ENCODE measurements at regions not wholly inside any gene's neighbourhood (a gene's known extent, or its start where the extent isn't known, plus 50 kb on each side); places are given as distances from the start of the nearest gene placed in this dataset.
"Not testable (repeated sequence)": the region's sequence is repeated elsewhere in the genome, so short reads cannot be mapped to it uniquely, and the experiment has no call there.

DNA sequence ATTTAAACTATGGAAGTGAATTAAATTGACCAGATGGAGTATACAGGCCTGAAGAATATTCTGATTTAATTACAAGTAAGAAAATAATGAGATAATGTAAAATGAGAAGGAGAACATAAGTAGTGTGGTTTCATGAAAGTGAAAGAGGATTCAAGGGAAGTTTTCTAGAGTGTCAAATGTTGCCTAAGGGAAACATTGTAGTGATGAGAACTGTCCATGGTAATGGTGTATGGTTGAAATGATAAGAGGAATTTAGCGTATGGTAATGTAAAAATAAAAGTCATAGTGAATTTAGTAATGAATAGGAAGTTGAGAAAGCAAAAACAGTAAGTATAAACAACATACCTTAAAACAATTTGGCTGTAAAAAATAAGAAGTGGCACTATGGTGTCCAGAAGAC is 1954.6 kb upstream of the FLRT2 start:
- Mint-ChIP-seq H3K4me1 (ENCODE audit: low read depth) (no peaks in the 10 kb centered on the region), H3K27me3 (ENCODE audit: low read depth) (no peaks in the 10 kb centered on the region), H3K27ac (no peak overlapping the region), H3K9me3 (peaks cover 8% of the 10 kb centered on the region), H3K36me3 (ENCODE audit: low read depth) (no peaks in the 10 kb centered on the region), H3K4me3 (no peak overlapping the region)

DNA sequence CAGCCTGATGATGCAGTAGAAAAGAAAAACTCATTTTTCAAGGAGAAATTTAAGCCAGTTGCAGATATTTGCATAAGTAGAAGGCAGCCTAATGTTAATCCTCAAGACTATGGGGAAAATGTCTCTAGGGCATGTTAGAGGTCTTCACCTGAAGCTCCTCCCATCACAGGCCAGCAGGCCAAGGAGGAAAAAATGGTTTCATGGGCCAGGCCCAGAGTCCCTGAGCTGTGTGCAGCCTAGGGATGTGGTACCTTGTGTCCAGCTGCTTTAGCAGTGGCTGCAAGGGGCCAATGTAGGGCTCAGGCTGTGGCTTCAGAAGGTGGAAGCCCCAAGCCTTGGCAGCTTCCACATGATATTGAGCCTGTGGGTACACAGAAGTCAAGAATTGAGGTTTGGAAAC is 1946.7 kb upstream of the FLRT2 start:
- Mint-ChIP-seq H3K36me3 (ENCODE audit: low read depth) (no peaks in the 10 kb centered on the region), H3K4me1 (ENCODE audit: low read depth) (no peaks in the 10 kb centered on the region), H3K27ac (no peak overlapping the region), H3K4me3 (no peak overlapping the region), H3K9me3 (peaks cover 38% of the 10 kb centered on the region), H3K27me3 (ENCODE audit: low read depth) (no peaks in the 10 kb centered on the region)

DNA sequence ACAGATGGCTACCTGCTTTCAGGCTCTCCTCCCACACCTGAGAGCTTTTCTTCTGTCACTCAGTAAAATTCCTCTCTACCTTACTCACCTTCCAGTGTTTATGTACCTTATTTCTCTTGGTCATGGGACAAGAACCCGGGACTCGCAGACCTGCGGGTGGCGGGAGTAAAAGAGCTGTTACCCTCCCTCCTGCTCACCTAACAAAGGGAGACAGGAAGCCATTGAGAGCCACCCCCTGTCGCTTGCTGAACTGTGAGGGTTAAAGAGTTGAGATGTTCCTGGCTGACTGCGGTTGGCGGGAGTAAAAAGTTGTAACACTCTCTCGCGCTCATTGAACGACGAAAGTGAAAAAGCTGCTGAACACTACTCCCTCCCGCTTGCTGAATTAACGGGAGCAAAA is 1935.1 kb upstream of the FLRT2 start:
- H3K4me1 Mint-ChIP-seq (ENCODE audit: low read depth), result no peaks in the 10 kb centered on the region
- no peak overlapping the region for H3K27ac Mint-ChIP-seq
- H3K4me3 Mint-ChIP-seq, result no peak overlapping the region
- no peaks in the 10 kb centered on the region for H3K36me3 Mint-ChIP-seq (ENCODE audit: low read depth)
- no peaks in the 10 kb centered on the region for H3K27me3 Mint-ChIP-seq (ENCODE audit: low read depth)
- H3K9me3 Mint-ChIP-seq, result peaks cover 11% of the 10 kb centered on the region

DNA sequence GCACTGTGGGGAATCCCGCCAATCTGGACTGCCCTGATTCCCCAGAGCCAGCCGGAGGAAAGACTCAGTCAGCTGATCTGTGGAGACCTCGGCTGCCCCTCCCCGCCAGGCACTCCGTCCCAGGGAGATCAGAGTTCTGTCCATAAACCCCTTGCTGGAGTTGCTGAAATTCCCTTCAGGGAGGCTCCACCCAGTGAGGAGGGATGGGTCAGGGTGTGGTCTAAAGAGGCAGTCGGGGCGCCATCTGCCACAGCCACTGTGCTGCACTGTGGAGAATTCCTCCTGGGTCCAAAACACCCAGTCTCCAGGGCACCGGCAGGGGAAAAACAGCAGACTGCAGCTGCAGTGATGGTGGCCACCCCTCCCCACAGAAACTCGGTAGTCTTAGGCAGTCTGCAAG is 1922.3 kb upstream of the FLRT2 start:
- no peak overlapping the region for H3K4me3 Mint-ChIP-seq
- H3K4me1 Mint-ChIP-seq (ENCODE audit: low read depth), result no peaks in the 10 kb centered on the region
- peaks cover 28% of the 10 kb centered on the region for H3K9me3 Mint-ChIP-seq
- H3K27ac Mint-ChIP-seq, result no peak overlapping the region
- no peaks in the 10 kb centered on the region for H3K36me3 Mint-ChIP-seq (ENCODE audit: low read depth)
- no peaks in the 10 kb centered on the region for H3K27me3 Mint-ChIP-seq (ENCODE audit: low read depth)

DNA sequence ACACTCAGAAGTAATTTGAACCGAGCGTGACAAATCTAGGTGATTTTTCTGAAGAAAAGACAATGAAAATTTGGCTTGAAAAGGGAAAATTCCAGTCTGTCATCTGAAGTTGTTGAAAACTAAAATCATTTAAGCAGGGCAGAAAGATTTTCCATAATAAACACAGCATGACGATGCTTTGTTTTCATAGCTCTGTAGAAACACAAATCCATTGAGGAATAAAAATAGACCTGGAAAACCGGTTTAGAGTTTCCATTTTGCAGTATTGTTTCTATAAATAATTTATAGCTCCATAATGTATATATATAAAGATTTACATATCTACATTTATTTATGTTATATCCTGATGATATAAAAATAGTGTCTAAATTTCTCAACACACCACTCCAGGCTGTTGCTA is 1918.5 kb upstream of the FLRT2 start:
- H3K4me3 Mint-ChIP-seq, result no peak overlapping the region
- H3K27ac Mint-ChIP-seq, result no peak overlapping the region
- no peaks in the 10 kb centered on the region for H3K36me3 Mint-ChIP-seq (ENCODE audit: low read depth)
- H3K9me3 Mint-ChIP-seq, result peaks cover 11% of the 10 kb centered on the region
- H3K4me1 Mint-ChIP-seq (ENCODE audit: low read depth), result no peaks in the 10 kb centered on the region
- H3K27me3 Mint-ChIP-seq (ENCODE audit: low read depth), result no peaks in the 10 kb centered on the region

DNA sequence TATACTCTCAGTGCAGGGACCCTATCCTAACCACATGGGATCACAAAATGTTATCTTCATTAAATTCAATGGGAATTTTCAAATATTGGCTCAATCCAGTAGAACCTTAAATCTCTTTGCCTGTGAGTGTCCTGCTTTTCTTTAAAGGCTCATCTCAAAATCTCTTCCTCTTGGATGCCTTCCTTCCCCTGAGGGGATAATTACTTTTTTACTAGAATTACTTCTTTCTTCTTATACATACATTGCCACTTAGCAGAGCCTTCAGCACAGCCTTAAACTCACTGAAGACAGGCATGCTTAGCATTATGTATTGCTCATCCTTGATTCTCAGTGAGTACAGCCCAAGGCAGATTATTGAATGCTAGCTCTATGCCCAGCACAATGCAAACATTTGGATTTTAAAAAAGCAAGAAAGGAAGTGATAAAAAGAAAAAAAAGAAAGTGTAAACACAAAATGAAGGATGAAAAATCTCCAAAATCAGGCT is 1918.0 kb upstream of the FLRT2 start:
- peaks cover 6% of the 10 kb centered on the region for H3K9me3 Mint-ChIP-seq
- H3K27ac Mint-ChIP-seq, result no peak overlapping the region
- H3K4me3 Mint-ChIP-seq, result no peak overlapping the region
- H3K36me3 Mint-ChIP-seq (ENCODE audit: low read depth), result no peaks in the 10 kb centered on the region
- H3K27me3 Mint-ChIP-seq (ENCODE audit: low read depth), result no peaks in the 10 kb centered on the region
- no peaks in the 10 kb centered on the region for H3K4me1 Mint-ChIP-seq (ENCODE audit: low read depth)

DNA sequence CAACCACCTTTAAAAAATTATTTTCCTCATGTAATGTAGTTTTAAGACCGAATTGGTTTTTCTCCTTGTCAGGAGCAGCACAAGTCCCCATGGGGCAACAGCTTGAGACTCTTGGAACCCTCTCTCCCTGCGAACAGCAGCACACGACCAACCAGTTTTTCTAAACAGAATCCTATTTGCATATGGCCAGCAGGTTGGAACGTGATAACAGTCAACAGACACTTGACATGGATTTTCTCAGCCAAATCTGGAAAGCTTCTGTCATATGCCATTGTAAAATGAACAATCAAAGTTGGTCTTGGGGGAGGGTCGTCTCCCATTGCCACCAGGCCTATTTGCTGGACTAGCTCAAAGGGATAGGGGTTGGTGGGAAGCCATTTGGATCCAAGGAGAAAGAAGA is 1915.0 kb upstream of the FLRT2 start:
- Mint-ChIP-seq H3K36me3 (ENCODE audit: low read depth) (no peaks in the 10 kb centered on the region), H3K9me3 (peaks cover 16% of the 10 kb centered on the region), H3K4me1 (ENCODE audit: low read depth) (no peaks in the 10 kb centered on the region), H3K27ac (no peak overlapping the region), H3K27me3 (ENCODE audit: low read depth) (no peaks in the 10 kb centered on the region), H3K4me3 (no peak overlapping the region)

DNA sequence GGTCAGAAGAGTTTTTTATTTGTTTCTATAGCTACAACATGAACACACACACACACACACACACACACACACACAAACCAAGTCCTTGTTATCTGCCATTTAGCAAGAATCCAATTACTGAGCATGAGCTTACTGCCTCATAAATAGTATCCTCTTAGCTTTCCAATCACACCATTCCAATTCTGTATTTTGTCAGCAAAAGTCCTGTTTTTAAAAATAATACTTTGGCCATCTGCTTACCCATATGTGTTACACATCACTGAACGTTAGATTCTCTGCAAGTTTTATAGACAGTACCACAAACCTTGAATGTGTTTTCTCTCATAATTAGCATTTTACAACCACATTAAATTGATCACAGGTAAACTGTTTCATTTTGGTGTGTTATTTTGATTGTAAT is 1905.4 kb upstream of the FLRT2 start:
- H3K36me3 Mint-ChIP-seq (ENCODE audit: low read depth), result no peaks in the 10 kb centered on the region
- peaks cover 43% of the 10 kb centered on the region for H3K9me3 Mint-ChIP-seq
- no peaks in the 10 kb centered on the region for H3K27me3 Mint-ChIP-seq (ENCODE audit: low read depth)
- no peaks in the 10 kb centered on the region for H3K4me1 Mint-ChIP-seq (ENCODE audit: low read depth)
- no peak overlapping the region for H3K27ac Mint-ChIP-seq
- no peak overlapping the region for H3K4me3 Mint-ChIP-seq

DNA sequence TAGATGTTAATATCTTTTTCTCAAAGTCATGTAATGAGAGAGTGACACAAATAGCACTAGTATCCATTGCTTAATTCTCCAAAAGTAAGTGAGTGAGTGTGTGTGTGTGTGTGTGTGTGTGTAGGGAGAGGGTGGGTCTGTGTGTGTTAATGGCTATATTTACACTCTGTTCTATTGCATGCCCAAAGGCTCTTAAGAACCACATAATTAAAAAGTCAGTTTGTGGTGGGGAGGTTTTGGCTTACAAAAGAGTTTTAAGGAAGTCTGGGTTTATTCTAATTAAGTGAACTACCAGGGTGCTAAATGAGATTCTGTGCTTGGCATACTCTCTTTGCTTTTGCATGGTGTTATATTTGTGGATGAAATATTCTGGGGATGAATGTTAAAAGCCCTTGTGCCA is 1897.6 kb upstream of the FLRT2 start:
- Mint-ChIP-seq H3K27ac (no peak overlapping the region), H3K4me1 (ENCODE audit: low read depth) (no peaks in the 10 kb centered on the region), H3K4me3 (no peak overlapping the region), H3K36me3 (ENCODE audit: low read depth) (no peaks in the 10 kb centered on the region), H3K27me3 (ENCODE audit: low read depth) (no peaks in the 10 kb centered on the region), H3K9me3 (peaks cover 23% of the 10 kb centered on the region)

DNA sequence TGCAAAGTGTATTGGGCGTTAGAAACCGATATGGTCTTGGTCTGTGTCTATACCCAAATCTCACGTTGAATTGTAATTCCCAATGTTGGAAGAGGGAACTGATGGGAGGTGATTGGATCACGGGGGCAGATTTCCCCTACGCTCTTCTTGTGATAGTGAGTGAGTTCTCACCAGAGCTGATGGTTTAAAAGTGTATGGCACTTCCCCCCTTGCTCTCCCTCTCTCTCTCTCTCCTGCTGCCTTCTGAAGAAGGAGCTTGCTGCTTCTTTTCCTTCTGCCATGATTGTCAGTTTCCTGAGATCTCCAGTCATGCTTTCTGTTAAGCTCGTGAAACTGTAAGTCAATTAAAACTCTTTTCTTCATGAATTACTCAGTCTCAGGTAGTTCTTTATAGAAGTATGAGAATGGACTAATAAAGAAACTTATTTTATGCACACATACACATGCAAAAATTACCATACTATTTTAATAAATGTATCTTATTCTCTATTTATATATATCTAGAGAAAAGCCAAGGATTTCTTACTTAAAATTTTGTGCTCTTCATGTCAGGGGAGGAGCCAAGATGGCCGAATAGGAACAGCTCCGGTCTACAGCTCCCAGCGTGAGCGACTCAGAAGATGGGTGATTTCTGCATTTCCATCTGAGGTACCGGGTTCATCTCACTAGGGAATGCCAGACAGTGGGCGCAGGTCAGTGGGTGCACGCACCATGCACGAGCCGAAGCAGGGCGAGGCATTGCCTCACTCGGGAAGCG is 1891.0 kb upstream of the FLRT2 start:
- Mint-ChIP-seq H3K27ac (no peak overlapping the region), H3K9me3 (peaks cover 17% of the 10 kb centered on the region), H3K27me3 (ENCODE audit: low read depth) (no peaks in the 10 kb centered on the region), H3K4me3 (no peak overlapping the region), H3K36me3 (ENCODE audit: low read depth) (no peaks in the 10 kb centered on the region), H3K4me1 (ENCODE audit: low read depth) (no peaks in the 10 kb centered on the region)

DNA sequence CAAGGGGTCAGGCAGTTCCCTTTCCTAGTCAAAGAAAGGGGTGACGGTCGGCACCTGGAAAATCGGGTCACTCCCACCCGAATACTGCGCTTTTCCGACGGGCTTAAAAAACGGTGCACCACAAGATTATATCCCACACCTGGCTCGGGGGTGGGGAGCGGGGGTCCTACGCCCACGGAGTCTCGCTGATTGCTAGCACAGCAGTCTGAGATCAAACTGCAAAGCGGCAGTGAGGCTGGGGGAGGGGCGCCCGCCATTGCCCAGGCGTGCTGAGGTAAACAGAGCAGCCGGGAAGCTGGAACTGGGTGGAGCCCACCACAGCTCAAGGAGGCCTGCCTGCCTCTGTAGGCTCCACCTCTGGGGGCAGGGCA is 1890.5 kb upstream of the FLRT2 start:
- not testable (repeated sequence) for H3K27ac Mint-ChIP-seq; H3K27me3 Mint-ChIP-seq (ENCODE audit: low read depth); H3K36me3 Mint-ChIP-seq (ENCODE audit: low read depth); H3K4me1 Mint-ChIP-seq (ENCODE audit: low read depth); H3K4me3 Mint-ChIP-seq
- peaks cover 16% of the 10 kb centered on the region for H3K9me3 Mint-ChIP-seq

DNA sequence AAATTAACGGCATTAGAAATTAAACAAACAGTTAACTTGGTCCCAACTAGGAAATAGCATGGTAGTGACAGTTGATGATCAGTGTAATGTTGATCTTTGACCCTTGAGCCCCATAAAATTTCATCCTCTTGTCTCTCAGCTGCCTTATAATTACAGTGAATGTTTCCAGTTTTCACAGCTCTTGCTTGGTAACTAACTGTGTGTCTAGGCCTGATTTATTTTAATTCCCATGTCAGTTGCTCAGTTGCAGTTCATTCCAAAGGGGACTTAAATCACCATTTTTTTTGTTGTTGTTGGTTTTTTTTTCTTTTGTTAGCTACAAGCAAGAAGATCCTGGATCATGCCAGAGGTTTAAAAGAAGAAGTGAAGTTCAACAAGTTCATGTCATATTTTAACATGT is 1883.7 kb upstream of the FLRT2 start:
- no peaks in the 10 kb centered on the region for H3K36me3 Mint-ChIP-seq (ENCODE audit: low read depth)
- no peaks in the 10 kb centered on the region for H3K27me3 Mint-ChIP-seq (ENCODE audit: low read depth)
- H3K4me3 Mint-ChIP-seq, result no peak overlapping the region
- H3K9me3 Mint-ChIP-seq, result peaks cover 12% of the 10 kb centered on the region
- H3K4me1 Mint-ChIP-seq (ENCODE audit: low read depth), result no peaks in the 10 kb centered on the region
- no peak overlapping the region for H3K27ac Mint-ChIP-seq

DNA sequence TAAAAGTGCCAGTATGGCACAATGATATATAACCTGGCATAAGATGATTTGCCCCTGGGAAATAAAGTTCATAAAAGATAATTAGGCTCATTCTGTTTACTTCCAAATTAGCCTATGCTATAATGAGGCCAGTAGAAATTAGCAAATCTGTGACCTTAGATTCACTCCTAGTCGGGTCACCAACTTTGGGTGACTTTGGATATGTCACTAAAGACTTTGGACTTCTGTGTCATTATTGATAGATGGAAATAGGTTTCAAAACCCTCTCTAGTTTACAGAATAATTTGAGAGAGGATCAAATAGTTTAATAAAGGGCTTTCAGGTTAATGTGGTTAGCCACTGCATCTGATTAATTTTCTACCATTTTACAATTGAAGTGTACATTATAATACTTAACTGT is 1869.3 kb upstream of the FLRT2 start:
- Mint-ChIP-seq H3K36me3 (ENCODE audit: low read depth) (no peaks in the 10 kb centered on the region), H3K27me3 (ENCODE audit: low read depth) (no peaks in the 10 kb centered on the region), H3K4me1 (ENCODE audit: low read depth) (no peaks in the 10 kb centered on the region), H3K27ac (no peak overlapping the region), H3K4me3 (no peak overlapping the region), H3K9me3 (peaks cover 17% of the 10 kb centered on the region)

DNA sequence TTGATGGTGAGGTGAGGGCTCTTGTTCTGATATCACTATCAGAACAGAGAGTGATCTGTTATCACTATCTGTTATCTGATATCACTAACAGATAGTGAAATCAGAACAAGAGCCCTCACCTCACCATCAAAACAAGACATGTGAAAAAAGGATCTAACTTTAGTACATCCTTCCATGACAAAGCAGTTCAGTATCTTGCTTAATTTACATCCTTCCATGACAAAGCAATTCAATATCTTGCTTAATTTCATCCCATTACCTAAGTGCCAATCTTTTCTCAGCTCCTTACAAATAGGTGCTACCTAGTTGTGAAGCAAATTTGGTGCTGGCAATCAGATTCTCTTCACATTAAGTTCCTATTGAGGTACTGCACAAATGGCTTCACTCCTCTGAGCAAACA is 1865.6 kb upstream of the FLRT2 start:
- Mint-ChIP-seq H3K4me3 (no peak overlapping the region), H3K9me3 (peaks cover 27% of the 10 kb centered on the region), H3K36me3 (ENCODE audit: low read depth) (no peaks in the 10 kb centered on the region), H3K27me3 (ENCODE audit: low read depth) (no peaks in the 10 kb centered on the region), H3K4me1 (ENCODE audit: low read depth) (no peaks in the 10 kb centered on the region), H3K27ac (no peak overlapping the region)

DNA sequence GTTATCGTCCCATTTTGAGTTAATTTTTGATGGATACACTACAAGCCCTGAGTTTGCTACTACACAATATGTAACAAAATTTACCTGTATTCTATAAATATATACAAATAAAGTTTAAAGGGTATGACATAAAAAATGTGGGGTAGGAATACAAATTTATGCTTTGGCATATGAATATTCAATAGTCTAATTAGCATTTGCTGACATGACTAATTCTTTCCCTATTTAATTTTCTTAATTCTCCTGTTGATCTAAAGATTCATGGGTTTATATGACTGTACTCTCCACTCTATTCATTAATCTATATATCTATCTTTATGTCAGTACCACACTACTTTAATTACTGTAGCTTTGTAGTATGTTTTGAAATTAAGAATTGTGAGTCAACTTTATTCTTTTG is 1840.7 kb upstream of the FLRT2 start:
- Mint-ChIP-seq H3K27ac (no peak overlapping the region), H3K36me3 (ENCODE audit: low read depth) (no peaks in the 10 kb centered on the region), H3K9me3 (peaks cover 16% of the 10 kb centered on the region), H3K4me3 (no peak overlapping the region), H3K4me1 (ENCODE audit: low read depth) (no peaks in the 10 kb centered on the region), H3K27me3 (ENCODE audit: low read depth) (no peaks in the 10 kb centered on the region)

DNA sequence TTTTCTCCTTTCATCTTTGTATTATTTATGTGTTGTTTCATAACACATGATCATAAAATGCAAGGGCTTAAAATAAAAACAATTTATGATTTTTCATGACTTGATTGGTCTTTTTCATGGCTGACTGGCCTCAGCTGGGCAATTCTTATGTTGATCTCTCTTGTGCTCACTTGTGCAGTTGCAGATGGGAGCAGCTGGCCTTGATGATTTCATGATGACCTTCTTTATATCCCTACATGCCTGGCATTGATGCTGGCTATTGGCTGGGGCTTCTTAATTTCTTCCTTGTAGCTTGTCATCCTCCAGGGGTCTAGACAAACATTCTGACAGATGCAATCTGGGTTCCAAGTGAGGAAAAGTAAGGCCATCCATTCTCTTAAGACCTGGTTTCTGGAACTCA is 1832.8 kb upstream of the FLRT2 start:
- Mint-ChIP-seq H3K27ac (no peak overlapping the region), H3K9me3 (peaks cover 4% of the 10 kb centered on the region), H3K27me3 (ENCODE audit: low read depth) (no peaks in the 10 kb centered on the region), H3K36me3 (ENCODE audit: low read depth) (no peaks in the 10 kb centered on the region), H3K4me1 (ENCODE audit: low read depth) (no peaks in the 10 kb centered on the region), H3K4me3 (no peak overlapping the region)
